ENCODE measurements at regions not wholly inside any gene's neighbourhood (a gene's known extent, or its start where the extent isn't known, plus 50 kb on each side); places are given as distances from the start of the nearest gene placed in this dataset.
A peak's percentile ranks its signal among the peaks of the same experiment; 100 is the strongest.

GRCh38 chr13:56907766-56908165 is 233.0 kb upstream of the PRR20A start:
- FAIRE-seq = no peak

GRCh38 chr13:56909896-56910600 is 230.7 kb upstream of the PRR20A start:
- FAIRE-seq (no peak), DNase-seq (ENCODE audit: insufficient read length, low spot score) (no peak)

More at GRCh38 chr13:56907766-56908165, 233.0 kb upstream of the PRR20A start:
- peak; percentile 1 for DNase-seq (ENCODE audit: insufficient read length, low spot score)

GRCh38 chr13:56917966-56918365 is 222.8 kb upstream of the PRR20A start:
- no peak for DNase-seq (ENCODE audit: insufficient read length, low spot score)
- no peak for FAIRE-seq

GRCh38 chr13:56923626-56924140 is 217.0 kb upstream of the PRR20A start:
- FAIRE-seq (no peak), DNase-seq (ENCODE audit: insufficient read length, low spot score) (no peak)

GRCh38 chr13:56924401-56924800 is 216.3 kb upstream of the PRR20A start:
- DNase-seq (ENCODE audit: insufficient read length, low spot score) (no peak), FAIRE-seq (no peak)

GRCh38 chr13:56932104-56932503 is 208.6 kb upstream of the PRR20A start:
- no peak for FAIRE-seq

GRCh38 chr13:56953965-56954364 is 186.8 kb upstream of the PRR20A start:
- no peak for FAIRE-seq
- DNase-seq (ENCODE audit: insufficient read length, low spot score) = no peak

More at GRCh38 chr13:56932104-56932503, 208.6 kb upstream of the PRR20A start:
- DNase-seq (ENCODE audit: insufficient read length, low spot score) = no peak

GRCh38 chr13:56975647-56976046 is 165.1 kb upstream of the PRR20A start:
- FAIRE-seq (no peak), DNase-seq (ENCODE audit: insufficient read length, low spot score) (no peak)

GRCh38 chr13:56980856-56981255 is 159.9 kb upstream of the PRR20A start:
- DNase-seq (ENCODE audit: insufficient read length, low spot score) = no peak
- no peak for FAIRE-seq

- FAIRE-seq (no peak), DNase-seq (ENCODE audit: insufficient read length, low spot score) (no peak)
Measured at GRCh38 chr13:56986121-56986520, 154.6 kb upstream of the PRR20A start.

- DNase-seq (ENCODE audit: insufficient read length, low spot score) (peak; percentile 23), FAIRE-seq (no peak)
Measured at GRCh38 chr13:56988543-56988942, 152.2 kb upstream of the PRR20A start.

- DNase-seq (ENCODE audit: insufficient read length, low spot score) = no peak
- no peak for FAIRE-seq
Measured at GRCh38 chr13:57003682-57004081, 137.0 kb upstream of the PRR20A start.

GRCh38 chr13:57017357-57017756 is 123.4 kb upstream of the PRR20A start:
- DNase-seq (ENCODE audit: insufficient read length, low spot score) (no peak), FAIRE-seq (no peak)

GRCh38 chr13:57018915-57019314 is 121.8 kb upstream of the PRR20A start:
- no peak for FAIRE-seq

GRCh38 chr13:57030671-57031070 is 110.0 kb upstream of the PRR20A start:
- FAIRE-seq (no peak), DNase-seq (ENCODE audit: insufficient read length, low spot score) (no peak)

More at GRCh38 chr13:57018915-57019314, 121.8 kb upstream of the PRR20A start:
- no peak for DNase-seq (ENCODE audit: insufficient read length, low spot score)

GRCh38 chr13:57036290-57036689 is 104.4 kb upstream of the PRR20A start:
- FAIRE-seq = no peak
- no peak for DNase-seq (ENCODE audit: insufficient read length, low spot score)

- no peak for FAIRE-seq
- DNase-seq (ENCODE audit: insufficient read length, low spot score) = no peak
Measured at GRCh38 chr13:57044910-57045309, 95.8 kb upstream of the PRR20A start.

- DNase-seq (ENCODE audit: insufficient read length, low spot score) (no peak), FAIRE-seq (no peak)
Measured at GRCh38 chr13:57045826-57046546, 94.7 kb upstream of the PRR20A start.

GRCh38 chr13:57056601-57057180 is 84.0 kb upstream of the PRR20A start:
- FAIRE-seq (no peak), DNase-seq (ENCODE audit: insufficient read length, low spot score) (no peak)

- no peak for FAIRE-seq
Measured at GRCh38 chr13:57063007-57063406, 77.7 kb upstream of the PRR20A start.

GRCh38 chr13:57073983-57074382 is 66.7 kb upstream of the PRR20A start:
- FAIRE-seq = no peak
- DNase-seq (ENCODE audit: insufficient read length, low spot score) = no peak

More at GRCh38 chr13:57063007-57063406, 77.7 kb upstream of the PRR20A start:
- no peak for DNase-seq (ENCODE audit: insufficient read length, low spot score)
